ENCODE measurements at regions not wholly inside any gene's neighbourhood (a gene's known extent, or its start where the extent isn't known, plus 50 kb on each side); places are given as distances from the start of the nearest gene placed in this dataset.

GRCh38 chr2:120656273-120656950 is 79.3 kb upstream of the GLI2 start:
- DNase-seq (ENCODE audit: low read depth): no peak

GRCh38 chr2:120658042-120658769 is 77.5 kb upstream of the GLI2 start:
- no peak for DNase-seq (ENCODE audit: low read depth)

- DNase-seq (ENCODE audit: low read depth): no peak
Measured at GRCh38 chr2:120658770-120659158, 76.9 kb upstream of the GLI2 start.

GRCh38 chr2:120659275-120659977 is 76.2 kb upstream of the GLI2 start:
- no peak for DNase-seq (ENCODE audit: low read depth)

GRCh38 chr2:120660056-120660694 is 75.5 kb upstream of the GLI2 start:
- DNase-seq (ENCODE audit: low read depth): no peak

GRCh38 chr2:120660771-120661459 is 74.8 kb upstream of the GLI2 start:
- no peak for DNase-seq (ENCODE audit: low read depth)

GRCh38 chr2:120661551-120661950 is 74.1 kb upstream of the GLI2 start:
- no peak for DNase-seq (ENCODE audit: low read depth)

GRCh38 chr2:120662046-120662445 is 73.6 kb upstream of the GLI2 start:
- no peak for DNase-seq (ENCODE audit: low read depth)

GRCh38 chr2:120662746-120663145 is 72.9 kb upstream of the GLI2 start:
- no peak for DNase-seq (ENCODE audit: low read depth)

- no peak for DNase-seq (ENCODE audit: low read depth)
Measured at GRCh38 chr2:120666433-120666832, 69.2 kb upstream of the GLI2 start.

- no peak for DNase-seq (ENCODE audit: low read depth)
Measured at GRCh38 chr2:120667981-120668380, 67.7 kb upstream of the GLI2 start.

- DNase-seq (ENCODE audit: low read depth): no peak
Measured at GRCh38 chr2:120669121-120669952, 66.3 kb upstream of the GLI2 start.

- DNase-seq (ENCODE audit: low read depth): no peak
Measured at GRCh38 chr2:120669971-120670370, 65.7 kb upstream of the GLI2 start.

- DNase-seq (ENCODE audit: low read depth): no peak
Measured at GRCh38 chr2:120670371-120670770, 65.3 kb upstream of the GLI2 start.

GRCh38 chr2:120670771-120671480 is 64.7 kb upstream of the GLI2 start:
- no peak for DNase-seq (ENCODE audit: low read depth)

GRCh38 chr2:120672526-120673204 is 63.0 kb upstream of the GLI2 start:
- no peak for DNase-seq (ENCODE audit: low read depth)

GRCh38 chr2:120673205-120673550 is 62.5 kb upstream of the GLI2 start:
- DNase-seq (ENCODE audit: low read depth): no peak

GRCh38 chr2:120673571-120674061 is 62.1 kb upstream of the GLI2 start:
- no peak for DNase-seq (ENCODE audit: low read depth)

- DNase-seq (ENCODE audit: low read depth): no peak
Measured at GRCh38 chr2:120674246-120675170, 61.2 kb upstream of the GLI2 start.
